GM21737 (cell line): ENCODE measurements at regions not wholly inside any gene's neighbourhood (a gene's known extent, or its start where the extent isn't known, plus 50 kb on each side); places are given as distances from the start of the nearest gene placed in this dataset.
"Not testable (repeated sequence)": the region's sequence is repeated elsewhere in the genome, so short reads cannot be mapped to it uniquely, and the experiment has no call there.

ENCODE experiments used
- ATAC-seq: cut with Tn5 transposase; IDR thresholded peaks from one replicate; pipeline ENCODE4 v1.9.1; 2021; ENCODE audit warnings: mild to moderate bottlenecking, moderate library complexity; ENCODE audit not compliant: unreplicated experiment

DNA sequence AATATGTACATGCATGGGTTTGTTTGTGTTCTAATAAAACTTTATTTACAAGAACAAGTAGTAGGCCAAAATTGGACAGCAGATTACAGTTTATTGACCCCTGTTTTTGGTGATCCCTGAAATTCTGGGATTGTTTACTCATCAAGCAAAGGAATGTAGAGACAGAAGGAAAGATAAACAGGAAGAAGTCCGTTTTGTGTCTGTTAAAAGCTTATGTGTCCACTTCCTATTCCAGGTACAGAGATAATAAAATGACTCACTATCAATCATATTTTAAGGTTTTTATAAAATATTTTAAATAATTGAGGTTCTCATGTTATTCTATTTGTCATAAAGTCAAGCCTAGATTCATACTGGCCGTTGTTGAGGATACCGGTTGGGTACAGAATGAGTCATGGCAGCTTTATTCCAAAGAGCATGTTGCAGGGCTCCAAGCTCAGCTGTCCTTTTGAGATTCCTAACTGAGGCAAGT is 214.9 kb upstream of the DAB2 start:
- no peak for ATAC-seq

DNA sequence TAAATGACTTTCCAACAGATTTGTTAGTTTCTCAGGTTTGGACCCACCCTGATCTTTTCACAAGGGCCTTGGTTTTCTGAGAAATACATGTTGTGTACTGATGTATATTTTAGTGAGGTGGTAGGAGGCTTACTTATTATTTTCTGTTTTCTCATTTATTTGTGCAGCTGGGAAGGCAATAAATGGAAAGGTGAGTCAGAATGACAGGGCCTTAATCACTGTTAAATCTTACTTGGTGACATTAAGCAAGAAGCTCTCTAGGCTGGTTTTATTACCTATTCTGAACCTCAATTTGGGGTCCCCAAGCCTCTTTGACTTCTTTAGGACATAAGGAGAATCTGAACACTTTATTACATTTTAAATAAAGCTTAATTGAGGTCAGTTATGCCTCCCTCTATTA is 214.0 kb upstream of the DAB2 start:
- no peak for ATAC-seq

DNA sequence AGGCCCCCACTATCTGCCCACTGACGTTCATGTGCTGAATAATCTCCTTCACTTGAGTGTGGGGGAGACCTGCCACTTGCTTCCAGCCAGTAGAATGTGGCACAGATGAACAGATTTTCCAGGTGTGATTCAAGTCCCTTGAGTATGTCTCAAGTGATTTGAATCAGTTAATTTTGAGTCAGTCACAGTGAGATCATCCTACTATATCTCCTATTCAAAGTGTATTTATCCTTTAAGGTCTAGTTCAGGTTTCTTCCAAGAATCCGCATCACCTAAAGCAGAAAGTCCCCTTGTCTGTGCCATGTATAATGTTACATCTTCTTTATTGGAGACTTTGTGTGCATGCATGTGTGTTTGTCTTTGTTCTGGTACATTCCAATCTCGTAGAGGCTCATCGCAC is 208.3 kb upstream of the DAB2 start:
- no peak for ATAC-seq

DNA sequence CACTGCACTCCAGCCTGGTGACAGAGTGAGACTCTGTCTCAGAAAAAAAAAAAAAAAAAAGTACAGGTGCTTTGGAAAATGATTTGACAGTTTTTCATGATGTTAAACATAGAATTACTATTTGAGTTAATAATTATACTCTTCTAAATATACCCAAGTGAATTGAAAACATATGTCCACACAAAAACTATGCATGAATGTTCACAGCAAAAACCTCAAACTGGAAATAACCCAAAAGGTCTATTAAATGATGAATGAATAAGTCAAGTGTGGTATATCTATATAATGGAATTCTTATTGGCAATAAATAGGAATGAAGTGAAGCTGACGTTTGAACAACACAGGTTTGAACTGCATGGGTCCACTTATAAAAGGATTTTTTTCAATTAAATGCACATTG is 207.2 kb upstream of the DAB2 start:
- ATAC-seq: no peak

DNA sequence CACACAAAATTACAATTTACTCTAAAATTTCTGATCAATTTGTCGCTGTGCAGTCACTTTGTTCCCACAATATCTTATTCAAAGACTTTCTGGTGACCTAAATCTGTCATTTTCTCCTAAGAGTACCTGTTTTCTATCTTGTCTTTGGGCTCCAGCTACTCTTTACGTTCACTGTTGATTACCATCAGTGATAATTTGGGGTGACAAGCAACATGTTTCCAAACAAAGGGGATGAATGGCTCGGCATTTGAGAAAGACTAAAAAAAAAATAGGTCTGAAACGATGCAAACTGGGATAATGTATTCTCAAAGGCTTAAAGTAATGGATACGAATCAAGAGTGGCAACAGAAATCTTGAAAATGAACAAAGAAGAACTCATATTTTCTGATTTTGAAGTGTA is 205.2 kb upstream of the DAB2 start:
- no peak for ATAC-seq

DNA sequence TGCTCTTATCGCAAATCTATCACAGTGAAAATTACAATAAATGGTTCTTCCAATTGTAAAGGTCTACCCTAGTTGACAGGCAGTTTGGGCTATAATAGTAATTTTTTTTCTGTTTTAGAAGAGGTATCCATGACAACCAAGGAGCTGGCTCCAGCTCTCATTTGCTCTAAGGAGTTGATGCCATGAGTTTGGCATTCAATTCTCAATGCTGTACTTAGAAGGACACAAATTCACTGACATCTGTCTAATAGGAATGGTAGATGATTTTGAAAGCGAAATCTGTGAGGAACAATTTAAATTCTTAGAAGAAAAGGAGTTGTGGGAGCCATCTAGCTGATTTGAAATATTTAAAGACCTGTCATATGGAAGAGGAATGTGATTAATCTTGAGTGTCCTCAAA is 203.6 kb upstream of the DAB2 start:
- ATAC-seq: no peak

DNA sequence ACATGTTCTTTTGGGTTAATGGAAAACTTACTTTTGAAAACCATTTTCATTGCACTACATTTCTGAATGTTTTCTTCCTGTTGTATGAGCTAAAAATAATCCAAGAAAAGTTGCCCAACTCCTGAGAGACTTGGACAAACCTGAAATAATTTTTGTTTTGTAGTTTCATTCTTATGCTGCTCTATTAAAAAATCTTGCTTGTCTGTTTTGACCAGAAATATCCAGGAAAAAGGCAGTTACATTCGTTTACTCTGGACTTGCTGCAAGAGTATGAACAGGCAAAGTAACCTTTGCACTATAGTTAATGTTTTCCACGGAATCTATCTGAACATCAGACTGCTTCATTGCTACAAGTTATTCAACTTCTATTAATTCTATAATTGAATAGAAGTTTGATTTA is 200.1 kb upstream of the DAB2 start:
- ATAC-seq: no peak

DNA sequence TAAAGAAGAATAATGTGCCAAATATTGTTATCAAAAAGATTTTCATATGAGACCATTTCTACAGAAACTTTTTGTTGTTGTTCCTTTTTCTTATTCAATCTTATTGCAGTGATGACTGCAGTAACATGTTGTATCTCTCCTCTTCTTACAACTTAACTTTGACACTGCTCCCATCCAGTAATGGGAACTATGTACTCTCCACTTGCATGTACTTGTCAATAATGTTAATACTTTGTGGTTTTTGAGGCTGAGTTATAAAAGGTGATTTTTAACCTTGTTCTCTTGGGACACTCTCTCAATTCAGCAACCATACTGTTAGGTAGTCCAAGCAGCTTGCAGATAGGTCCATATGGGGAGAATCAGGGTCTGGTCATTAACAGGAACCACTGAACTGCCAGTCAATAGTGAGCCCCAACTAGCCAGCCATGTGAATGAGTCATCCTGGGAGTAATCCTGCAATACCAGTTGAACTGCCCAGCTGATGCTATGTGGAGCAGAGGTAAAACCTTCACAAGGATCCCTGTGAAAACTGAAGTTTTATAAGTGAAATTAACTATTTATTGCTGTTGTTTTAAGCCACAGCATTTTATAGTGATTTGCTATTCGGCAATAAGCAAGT is 199.6 kb upstream of the DAB2 start:
- ATAC-seq: no peak

DNA sequence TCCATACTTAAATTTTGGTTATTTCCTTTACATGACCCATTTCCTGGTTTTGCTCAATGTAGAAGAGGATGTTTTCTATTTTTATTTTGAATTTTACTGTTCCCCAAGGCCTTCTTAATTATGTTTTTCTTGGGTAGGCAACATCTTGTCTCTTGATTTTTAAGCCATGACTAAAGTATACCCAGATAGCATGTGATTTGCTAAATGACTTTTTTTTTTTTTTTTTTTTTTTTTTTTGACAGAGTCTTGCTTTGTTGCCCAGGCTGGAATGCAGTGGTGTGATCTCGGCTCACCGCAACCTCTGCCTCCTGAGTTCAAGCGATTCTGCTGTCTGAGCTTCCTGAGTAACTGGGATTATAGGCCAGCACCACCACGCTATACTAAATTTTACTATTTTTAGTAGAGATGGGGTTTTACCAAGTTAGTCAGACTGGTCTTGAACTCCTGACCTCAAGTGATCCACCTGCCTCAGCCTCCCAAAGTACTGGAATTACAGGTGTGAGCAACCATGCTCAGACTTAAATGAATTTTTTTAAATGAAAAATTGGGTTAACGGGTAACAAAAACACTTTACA is 198.6 kb upstream of the DAB2 start:
- ATAC-seq: no peak

DNA sequence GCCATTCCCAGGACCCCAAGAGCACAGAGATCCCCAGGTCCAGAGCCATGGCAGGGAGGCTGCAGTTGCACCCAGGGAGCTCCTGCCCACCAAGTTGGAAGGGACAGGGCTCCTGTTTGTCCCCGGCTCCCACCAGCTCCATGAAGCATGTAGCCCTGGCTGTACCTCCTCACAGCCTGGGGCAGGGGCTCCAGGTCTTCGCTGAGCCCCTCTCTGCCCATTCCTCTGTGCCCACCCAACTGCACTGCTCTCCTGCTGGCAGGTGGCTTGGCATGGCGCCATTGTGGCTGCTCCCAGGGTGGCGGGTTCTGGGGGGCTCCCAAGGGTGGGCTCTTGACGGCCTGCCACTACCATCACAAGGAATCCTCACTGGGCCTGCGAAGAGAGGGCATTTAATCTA is 197.5 kb upstream of the DAB2 start:
- no peak for ATAC-seq

DNA sequence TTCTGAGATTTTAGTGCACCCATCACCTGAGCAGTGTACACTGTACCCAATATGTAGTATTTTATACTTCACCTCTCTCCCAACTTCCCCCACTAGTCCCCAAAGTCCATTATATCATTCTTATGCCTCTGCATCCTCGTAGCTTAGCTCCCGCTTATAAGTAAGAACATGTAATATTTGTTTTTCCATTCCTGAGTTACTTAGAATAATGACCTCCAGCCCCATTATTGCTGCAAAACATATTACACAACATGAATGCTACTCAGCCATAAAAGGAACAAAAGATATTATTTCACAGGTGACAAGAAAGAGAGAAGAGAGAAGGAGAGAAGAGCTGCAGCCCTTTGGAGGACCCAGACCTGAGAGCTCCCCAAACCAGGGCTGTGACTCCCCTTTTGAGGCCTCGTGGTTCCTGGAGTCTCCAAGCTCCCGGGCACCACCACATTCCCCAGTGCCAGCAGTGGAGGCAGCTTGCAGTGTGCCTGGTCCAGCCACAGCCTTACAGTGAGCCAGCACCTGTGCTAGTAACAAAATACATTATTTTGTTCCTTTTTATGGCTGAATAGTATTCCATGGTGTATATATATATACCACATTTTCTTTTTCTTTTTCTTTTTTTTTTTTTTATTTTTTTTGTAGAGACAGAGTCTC is 194.5 kb upstream of the DAB2 start:
- ATAC-seq: no peak

DNA sequence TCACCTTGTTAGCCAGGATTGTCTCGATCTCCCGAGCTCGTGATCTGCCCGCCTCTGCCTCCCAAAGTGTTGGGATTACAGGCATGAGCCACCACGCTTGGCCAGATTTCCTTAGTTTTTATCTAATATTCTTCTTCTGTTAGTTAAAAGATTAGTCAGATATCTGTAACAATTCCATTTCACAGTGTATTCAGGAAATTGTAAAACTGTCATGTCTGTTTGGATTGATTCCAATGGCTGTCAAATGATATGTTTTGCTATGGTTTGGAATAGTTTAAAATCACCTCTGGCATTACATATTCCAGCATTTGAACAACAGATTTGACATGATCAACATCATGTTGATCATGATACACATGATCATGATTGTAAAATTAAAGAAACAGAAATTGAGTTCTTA is 193.6 kb upstream of the DAB2 start:
- ATAC-seq: no peak

DNA sequence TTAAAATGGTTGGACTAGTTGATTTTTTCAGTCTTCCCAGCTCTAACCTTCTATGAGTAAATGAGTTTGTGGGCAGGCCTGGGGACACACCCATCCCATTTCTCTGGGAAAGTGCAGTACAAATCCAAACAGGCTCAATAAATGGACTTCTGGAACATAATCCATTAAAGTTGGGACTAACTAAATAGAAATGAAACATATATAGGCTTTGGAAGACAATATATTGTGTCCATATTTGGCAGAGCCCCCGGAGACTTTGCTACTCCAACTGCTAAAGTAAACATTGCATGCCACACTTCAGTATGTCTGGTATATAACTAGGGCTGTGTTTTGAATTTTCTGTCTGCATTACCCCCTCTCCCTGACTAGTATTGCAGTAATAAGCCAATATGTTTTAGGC is 191.4 kb upstream of the DAB2 start:
- ATAC-seq: no peak

DNA sequence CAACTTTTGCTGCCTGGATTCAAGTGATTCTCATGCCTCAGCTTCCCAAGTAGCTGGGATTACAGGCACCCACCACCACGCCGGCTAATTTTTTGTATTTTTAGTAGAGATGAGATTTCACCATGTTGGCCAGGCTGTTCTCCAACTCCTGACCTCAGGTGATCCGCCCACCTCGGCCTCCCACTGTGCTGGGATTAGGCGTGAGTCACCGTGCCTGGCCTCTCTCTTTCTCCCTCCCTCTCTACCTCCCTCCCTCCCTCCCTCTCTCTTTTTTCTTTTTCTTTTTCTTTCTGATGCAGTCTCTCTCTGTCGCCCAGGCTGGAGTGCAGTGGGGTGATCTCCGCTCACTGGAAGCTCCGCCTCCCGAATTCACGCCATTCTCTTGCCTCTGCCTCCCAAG is 186.3 kb upstream of the DAB2 start:
- ATAC-seq: not testable (repeated sequence)

DNA sequence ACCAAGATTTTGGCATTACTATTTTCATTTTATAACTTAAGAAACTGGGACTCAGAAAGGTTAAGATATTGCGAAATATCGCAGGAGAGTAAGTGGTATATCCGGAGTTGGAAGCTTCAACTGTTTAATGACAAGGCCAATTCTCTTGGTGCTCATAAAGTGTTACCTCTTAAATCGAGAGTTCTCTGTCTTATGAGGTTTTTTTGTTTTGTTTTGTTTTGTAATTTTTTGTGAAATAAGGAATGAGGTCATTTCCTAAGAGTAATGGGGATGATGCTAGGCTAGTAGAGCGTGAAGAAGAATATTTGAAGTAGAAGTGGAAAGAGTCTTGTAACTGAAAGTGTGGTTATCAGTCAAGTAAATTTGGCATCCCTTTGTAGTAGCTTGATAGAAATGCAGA is 183.2 kb upstream of the DAB2 start:
- no peak for ATAC-seq

DNA sequence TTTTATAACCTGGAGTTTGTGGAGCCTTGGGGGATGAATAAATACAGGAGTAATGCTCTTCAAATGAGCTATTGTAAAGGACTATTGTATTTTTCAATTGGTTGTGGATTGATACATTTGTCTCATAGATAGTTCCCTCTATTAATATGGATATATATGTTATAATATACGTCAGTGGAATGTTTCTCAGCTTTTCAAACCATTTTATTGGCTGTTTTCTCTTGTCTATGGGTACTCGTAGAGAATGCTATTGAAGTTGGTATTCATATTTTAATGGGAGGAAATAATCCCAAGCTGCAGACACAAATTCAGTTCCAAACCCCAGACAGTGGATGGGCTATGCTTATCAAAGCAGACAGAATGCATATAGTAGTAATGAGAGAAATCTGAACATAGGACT is 181.8 kb upstream of the DAB2 start:
- ATAC-seq: no peak

DNA sequence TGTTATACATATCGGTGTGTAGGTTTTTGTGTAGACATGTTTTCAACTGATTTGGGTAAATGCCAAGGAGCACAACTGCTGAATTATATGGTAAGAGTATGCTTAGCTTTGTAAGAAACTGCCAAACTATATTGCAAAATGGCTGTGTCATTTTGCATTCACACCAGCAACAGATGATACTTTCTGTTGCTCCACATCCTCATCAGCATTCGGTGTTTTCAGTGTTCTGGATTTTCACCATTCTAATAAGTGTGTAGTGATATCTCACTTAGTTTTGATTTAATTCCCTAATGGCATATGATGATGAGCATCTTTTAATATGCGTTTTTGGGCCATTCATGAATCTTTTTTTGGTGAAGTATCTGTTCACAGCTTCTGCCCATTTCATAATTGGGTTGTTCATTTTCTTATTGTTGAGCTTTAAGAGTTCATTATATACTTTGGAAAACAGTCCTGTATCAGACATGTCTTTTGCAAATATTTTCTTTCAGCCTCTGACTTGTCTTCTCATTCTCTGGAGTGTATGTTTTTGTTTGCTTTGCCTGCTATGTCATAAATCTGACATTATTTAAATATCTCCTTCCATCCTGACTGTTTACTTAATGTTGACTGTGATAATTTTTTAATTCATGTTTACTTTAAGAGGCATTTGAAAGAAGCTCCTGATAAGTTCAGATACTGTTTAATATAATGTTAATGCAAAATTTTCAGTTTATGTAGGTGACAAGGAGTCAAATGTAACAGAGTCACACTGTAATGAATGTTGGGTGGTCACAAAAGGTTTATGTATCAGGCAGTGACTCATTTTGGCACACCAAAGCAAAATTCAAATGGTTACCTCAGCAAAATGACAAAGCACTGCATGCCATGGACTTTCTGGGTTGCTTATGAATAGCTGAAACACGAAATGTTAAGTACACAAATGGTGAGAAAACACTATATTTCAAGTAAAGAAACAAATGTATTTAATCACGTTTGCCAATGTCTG is 181.1 kb upstream of the DAB2 start:
- no peak for ATAC-seq

DNA sequence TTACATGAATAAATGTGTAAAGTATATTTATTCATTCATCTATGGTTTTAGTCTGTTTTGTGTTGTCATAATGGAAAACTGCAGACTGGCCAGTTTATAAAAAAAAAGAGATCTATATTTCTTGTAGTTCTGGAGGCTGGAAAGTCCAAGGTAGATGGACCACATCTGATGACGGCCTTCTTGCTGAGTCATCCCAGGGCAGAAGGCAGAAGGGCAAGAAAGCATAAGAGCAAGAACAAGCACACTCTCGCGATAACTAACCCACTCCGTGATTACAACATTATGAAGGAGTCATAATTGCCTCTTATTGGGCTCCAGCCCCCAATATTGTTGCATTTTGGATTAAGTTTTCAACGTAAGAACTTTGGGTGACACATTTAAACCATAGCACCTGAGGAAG is 180.4 kb upstream of the DAB2 start:
- ATAC-seq: no peak

DNA sequence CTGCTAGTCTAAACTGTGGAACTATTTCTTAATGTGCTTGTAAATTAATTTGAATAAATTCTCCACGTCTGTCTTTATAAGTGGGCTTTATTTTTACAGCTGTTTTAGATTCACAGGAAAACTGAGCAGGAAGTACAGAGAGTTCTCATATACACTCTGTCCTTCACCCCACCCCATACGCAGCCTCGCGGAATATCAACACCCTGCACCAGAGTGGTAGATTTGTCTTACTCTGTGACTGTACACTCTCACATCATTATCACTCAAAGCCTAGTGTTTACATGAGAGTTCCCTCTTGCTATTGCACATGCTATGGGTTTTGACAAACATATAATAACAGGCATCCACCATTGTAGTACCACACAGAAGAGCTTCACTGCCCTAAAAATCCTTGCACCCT is 179.7 kb upstream of the DAB2 start:
- ATAC-seq: no peak

DNA sequence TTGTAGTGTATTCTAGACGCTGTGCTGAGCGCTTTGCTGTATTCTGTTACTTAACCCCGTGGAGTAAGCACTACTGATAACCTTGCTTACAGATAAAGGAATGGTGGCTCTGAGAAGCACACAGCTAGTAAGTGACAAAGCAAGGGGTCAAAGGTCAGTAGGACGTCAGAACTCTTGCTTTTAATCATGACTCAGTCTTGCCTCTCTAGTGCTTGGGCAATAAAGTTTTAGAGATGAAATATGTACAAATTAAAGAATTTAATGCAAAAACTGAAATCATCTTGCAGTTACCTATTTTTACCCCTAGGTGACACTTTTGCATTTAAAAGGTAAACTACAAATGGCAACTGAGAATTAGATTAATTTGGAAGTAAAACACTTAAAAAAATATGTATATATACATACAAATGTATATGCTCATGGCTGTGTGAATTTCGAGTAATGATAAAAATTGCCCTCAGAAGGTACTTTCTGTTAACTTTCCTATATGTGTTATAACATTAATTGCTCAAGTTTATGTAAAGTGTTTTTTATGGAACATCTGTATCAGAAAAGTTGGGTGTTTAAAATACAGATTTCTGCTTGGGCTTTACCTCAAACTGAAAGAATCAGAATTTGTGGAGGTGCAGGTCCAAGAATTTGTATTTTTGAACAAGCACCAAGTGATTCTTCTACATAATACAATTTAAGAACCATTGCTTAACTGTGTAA is 175.1 kb upstream of the DAB2 start:
- ATAC-seq: no peak
